ENCODE measurements at regions not wholly inside any gene's neighbourhood (a gene's known extent, or its start where the extent isn't known, plus 50 kb on each side); places are given as distances from the start of the nearest gene placed in this dataset.

DNA sequence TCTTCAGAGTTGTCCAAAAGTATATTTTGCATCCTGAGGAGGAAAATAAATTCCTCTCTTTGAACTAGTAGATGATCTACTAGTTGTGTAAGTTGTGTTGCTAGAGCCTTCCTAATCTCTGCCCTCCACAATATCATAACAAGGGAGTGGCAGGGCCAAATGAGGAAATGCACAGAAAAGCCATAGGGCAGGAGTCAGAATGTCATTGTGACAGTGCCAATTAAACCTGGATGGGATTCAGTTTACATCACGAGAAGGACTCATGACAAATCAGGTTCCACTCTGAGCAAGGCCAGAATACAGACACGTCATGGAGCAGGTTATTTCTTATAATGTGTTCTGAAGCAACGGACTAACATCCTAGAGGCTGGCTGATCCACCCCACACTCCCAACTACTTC is 483.2 kb downstream of the CNTN6 start:
- 90% methylated on average over 3 of the region's 3 CpGs for WGBS
- Histone ChIP-seq H3K4me1 (ENCODE audit: control insufficient read depth in 2 of 2, insufficient read depth in 2 of 2, low read length in 2 of 2) (no peaks in the 10 kb centered on the region), H3K36me3 (ENCODE audit: control insufficient read depth in 2 of 2, insufficient read depth in 2 of 2, low read length in 1 of 2) (no peaks in the 10 kb centered on the region), H3K27me3 (ENCODE audit: control insufficient read depth in 2 of 2, insufficient read depth in 1 of 2, low read length in 1 of 2) (no peaks in the 10 kb centered on the region), H3K4me3 (ENCODE audit: low read length in 2 of 2) (no peak overlapping the region), H3K27ac (ENCODE audit: low read depth in 1 of 2, low read length in 1 of 2) (no peak overlapping the region), H3K9me3 (ENCODE audit: control insufficient read depth in 2 of 2, insufficient read depth in 1 of 2, low read length in 1 of 2) (no peaks in the 10 kb centered on the region)
- no peak for DNase-seq (ENCODE audit: low read depth in 6 of 9, low spot score in 9 of 9)

DNA sequence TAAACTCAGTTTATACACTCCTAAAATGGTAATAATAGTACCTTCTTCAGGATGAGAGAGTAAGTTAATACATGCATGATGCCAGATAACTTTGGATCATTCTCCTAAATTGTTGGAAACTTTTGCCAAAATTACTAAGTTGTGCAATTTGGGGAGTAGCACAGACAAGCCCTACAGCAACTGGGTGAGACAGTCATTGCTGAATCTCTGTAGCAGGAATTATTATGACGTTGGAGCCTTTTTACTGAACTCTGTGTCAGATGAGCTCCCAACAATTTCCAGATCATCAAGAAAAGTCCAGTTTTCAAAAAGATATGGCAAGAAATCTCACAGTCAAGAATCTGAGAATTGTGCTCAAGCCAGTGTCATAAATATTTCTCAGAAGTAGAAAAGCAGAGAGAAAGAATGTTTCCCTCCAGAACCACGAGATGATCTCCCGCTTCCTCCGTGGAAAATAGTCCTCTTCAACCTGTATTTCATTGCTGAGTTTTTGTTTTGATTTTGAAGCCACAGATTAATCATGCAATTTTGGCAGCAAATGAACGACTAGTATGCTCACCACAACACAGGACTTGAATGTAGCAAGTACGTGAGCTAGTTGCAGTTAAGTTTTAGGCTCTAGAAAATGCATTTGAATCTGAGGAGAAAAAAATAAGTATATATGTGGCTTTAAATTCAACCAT is 485.4 kb downstream of the CNTN6 start:
- DNase-seq (ENCODE audit: low read depth in 6 of 9, low spot score in 9 of 9) = no peak
- peaks cover under 1 to 8% of the 10 kb centered on the region in 2 donors for H3K9me3 ChIP-seq (ENCODE audit: control insufficient read depth in 2 of 2, insufficient read depth in 1 of 2, low read length in 1 of 2)
- H3K27me3 ChIP-seq (ENCODE audit: control insufficient read depth in 2 of 2, insufficient read depth in 1 of 2, low read length in 1 of 2) = no peaks in the 10 kb centered on the region
- no peak overlapping the region for H3K27ac ChIP-seq (ENCODE audit: low read depth in 1 of 2, low read length in 1 of 2)
- WGBS = 84% methylated on average over 6 of the region's 6 CpGs
- H3K4me3 ChIP-seq (ENCODE audit: low read length in 2 of 2) = no peak overlapping the region
- H3K36me3 ChIP-seq (ENCODE audit: control insufficient read depth in 2 of 2, insufficient read depth in 2 of 2, low read length in 1 of 2) = no peaks in the 10 kb centered on the region
- H3K4me1 ChIP-seq (ENCODE audit: control insufficient read depth in 2 of 2, insufficient read depth in 2 of 2, low read length in 2 of 2) = no peaks in the 10 kb centered on the region

DNA sequence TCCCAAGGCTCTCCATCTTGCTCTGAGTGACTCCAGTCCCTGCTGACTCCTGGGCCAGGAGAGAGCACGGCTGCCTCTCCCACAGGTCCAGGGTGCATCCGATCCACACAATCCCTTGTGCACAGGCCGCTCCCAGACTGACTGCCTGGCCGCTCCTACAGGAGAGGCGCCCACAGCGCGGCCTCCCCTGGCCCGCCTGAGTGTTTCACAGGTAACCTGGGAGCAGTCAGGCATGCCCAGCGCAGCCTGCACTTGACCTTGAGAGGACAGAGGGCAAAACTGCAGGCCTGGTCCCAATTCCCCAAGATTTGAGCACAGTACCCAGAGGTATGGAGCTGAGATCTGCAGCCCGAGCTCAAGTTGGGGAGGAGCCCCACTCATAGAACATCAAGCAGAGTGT is 490.2 kb downstream of the CNTN6 start:
- DNase-seq (ENCODE audit: low read depth in 6 of 9, low spot score in 9 of 9) = no peak
- H3K9me3 ChIP-seq (ENCODE audit: control insufficient read depth in 2 of 2, insufficient read depth in 1 of 2, low read length in 1 of 2) = peaks cover 2 to 18% of the 10 kb centered on the region in 2 donors
- 96% methylated on average over 10 of the region's 10 CpGs for WGBS
- no peak overlapping the region for H3K4me3 ChIP-seq (ENCODE audit: low read length in 2 of 2)
- H3K27me3 ChIP-seq (ENCODE audit: control insufficient read depth in 2 of 2, insufficient read depth in 1 of 2, low read length in 1 of 2) = no peaks in the 10 kb centered on the region
- H3K4me1 ChIP-seq (ENCODE audit: control insufficient read depth in 2 of 2, insufficient read depth in 2 of 2, low read length in 2 of 2) = no peaks in the 10 kb centered on the region
- no peaks in the 10 kb centered on the region for H3K36me3 ChIP-seq (ENCODE audit: control insufficient read depth in 2 of 2, insufficient read depth in 2 of 2, low read length in 1 of 2)
- H3K27ac ChIP-seq (ENCODE audit: low read depth in 1 of 2, low read length in 1 of 2) = no peak overlapping the region

DNA sequence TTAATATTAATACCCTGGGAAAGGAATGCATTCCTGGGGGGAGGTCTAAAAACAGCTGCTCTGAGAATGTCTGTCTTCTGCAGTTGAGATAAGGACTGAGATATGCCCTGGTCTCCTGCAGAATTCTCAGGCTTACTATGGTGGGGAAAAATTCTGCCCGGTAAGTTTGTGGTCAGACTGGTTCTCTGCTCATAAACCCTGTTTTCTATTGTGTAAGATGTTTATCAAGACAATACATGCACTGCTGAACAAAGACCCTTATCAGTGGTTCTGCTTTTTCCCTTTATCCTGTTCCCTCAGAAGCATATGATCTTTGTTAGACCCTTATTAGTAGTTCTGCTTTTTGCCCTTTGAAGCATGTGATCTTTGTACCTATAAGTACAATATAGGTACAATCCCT is 494.6 kb downstream of the CNTN6 start:
- Histone ChIP-seq H3K4me3 (ENCODE audit: low read length in 2 of 2) (no peak overlapping the region), H3K9me3 (ENCODE audit: control insufficient read depth in 2 of 2, insufficient read depth in 1 of 2, low read length in 1 of 2) (peaks cover 2 to 18% of the 10 kb centered on the region in 2 donors), H3K36me3 (ENCODE audit: control insufficient read depth in 2 of 2, insufficient read depth in 2 of 2, low read length in 1 of 2) (no peaks in the 10 kb centered on the region), H3K27ac (ENCODE audit: low read depth in 1 of 2, low read length in 1 of 2) (no peak overlapping the region), H3K4me1 (ENCODE audit: control insufficient read depth in 2 of 2, insufficient read depth in 2 of 2, low read length in 2 of 2) (no peaks in the 10 kb centered on the region), H3K27me3 (ENCODE audit: control insufficient read depth in 2 of 2, insufficient read depth in 1 of 2, low read length in 1 of 2) (no peaks in the 10 kb centered on the region)
- DNase-seq (ENCODE audit: low read depth in 6 of 9, low spot score in 9 of 9) = no peak
- 6% methylated on average over 1 of the region's 1 CpG for WGBS

DNA sequence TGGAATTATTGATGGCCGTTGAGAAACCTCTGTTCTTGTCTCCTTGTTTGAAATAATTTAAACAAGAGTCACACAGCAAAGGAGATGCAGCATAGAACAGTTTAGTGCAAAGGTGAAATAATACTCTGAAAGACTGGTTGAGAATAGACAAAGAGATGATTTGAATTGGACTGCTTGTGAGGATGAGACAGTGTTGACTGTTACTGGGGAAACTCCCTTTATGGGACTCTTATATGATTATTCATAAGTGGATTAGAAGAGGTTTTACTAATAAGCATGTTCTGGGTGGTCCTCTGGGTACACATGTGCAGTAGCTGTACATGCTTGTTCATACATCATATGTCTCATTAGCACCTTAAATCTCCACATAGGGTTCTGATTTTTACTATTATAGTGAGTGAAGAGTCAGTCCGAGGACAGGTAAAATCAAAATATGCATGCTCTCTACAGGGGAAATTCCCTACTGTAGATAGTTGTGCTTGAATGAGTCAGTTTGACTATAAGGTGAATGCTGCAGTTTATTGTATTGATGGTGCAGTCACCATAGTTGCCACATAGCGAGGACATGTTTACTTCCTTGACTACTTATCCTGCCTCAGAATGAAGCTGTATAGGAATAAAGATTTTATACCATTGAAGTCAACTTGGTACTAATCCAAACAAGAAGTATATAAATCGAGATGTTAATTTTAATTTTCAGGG is 498.7 kb downstream of the CNTN6 start:
- 68% methylated on average over 4 of the region's 4 CpGs for WGBS
- Histone ChIP-seq H3K4me3 (ENCODE audit: low read length in 2 of 2) (no peak overlapping the region), H3K27ac (ENCODE audit: low read depth in 1 of 2, low read length in 1 of 2) (no peak overlapping the region), H3K36me3 (ENCODE audit: control insufficient read depth in 2 of 2, insufficient read depth in 2 of 2, low read length in 1 of 2) (no peaks in the 10 kb centered on the region), H3K9me3 (ENCODE audit: control insufficient read depth in 2 of 2, insufficient read depth in 1 of 2, low read length in 1 of 2) (no peaks in the 10 kb centered on the region), H3K27me3 (ENCODE audit: control insufficient read depth in 2 of 2, insufficient read depth in 1 of 2, low read length in 1 of 2) (no peaks in the 10 kb centered on the region), H3K4me1 (ENCODE audit: control insufficient read depth in 2 of 2, insufficient read depth in 2 of 2, low read length in 2 of 2) (no peaks in the 10 kb centered on the region)
- DNase-seq (ENCODE audit: low read depth in 6 of 9, low spot score in 9 of 9) = no peak

DNA sequence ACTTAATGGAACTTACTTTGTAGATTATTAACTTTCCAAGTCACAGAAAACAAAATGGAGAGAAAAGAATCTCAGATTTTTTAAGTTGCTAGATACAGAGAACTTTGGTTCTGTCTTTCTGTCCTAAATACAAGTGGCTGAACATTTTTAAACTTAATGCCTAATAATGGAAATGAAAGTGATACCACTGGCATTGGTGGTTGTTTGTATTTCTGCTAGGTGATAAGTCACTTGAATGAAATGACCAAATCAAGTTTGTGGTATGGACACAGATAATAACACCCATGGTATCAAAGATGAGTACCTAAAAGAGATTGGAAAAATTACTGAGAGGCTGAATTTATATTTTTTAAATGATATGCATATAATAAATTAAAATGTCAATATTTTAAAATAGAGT is 502.1 kb downstream of the CNTN6 start:
- no peaks in the 10 kb centered on the region for H3K4me1 ChIP-seq (ENCODE audit: control insufficient read depth in 2 of 2, insufficient read depth in 2 of 2, low read length in 2 of 2)
- H3K9me3 ChIP-seq (ENCODE audit: control insufficient read depth in 2 of 2, insufficient read depth in 1 of 2, low read length in 1 of 2) = peaks cover 0 to 1% of the 10 kb centered on the region in 2 donors
- DNase-seq (ENCODE audit: low read depth in 6 of 9, low spot score in 9 of 9) = no peak
- no peaks in the 10 kb centered on the region for H3K27me3 ChIP-seq (ENCODE audit: control insufficient read depth in 2 of 2, insufficient read depth in 1 of 2, low read length in 1 of 2)
- no peak overlapping the region for H3K4me3 ChIP-seq (ENCODE audit: low read length in 2 of 2)
- no peak overlapping the region for H3K27ac ChIP-seq (ENCODE audit: low read depth in 1 of 2, low read length in 1 of 2)
- no peaks in the 10 kb centered on the region for H3K36me3 ChIP-seq (ENCODE audit: control insufficient read depth in 2 of 2, insufficient read depth in 2 of 2, low read length in 1 of 2)

DNA sequence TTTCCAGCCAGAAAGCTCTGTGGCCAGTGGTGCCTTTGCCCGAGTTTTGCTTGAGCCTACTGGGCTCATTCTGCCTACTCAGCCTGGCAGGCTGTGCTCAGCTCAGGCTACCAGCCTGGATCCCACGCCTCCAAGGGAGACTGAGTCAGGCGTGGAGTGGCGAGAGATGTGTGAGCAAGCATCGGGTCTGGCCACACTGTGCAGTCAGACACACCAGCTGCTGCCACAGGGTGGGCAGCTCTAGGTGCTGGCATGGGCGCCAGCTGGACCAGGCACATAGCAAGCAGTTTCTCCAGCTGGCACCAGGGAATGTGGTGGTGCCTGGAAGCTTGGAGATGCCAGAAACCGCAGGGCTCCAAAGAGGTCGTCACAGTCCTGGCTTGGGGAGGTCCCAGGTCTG is 498.5 kb upstream of the CNTN4 start:
- H3K36me3 ChIP-seq (ENCODE audit: control insufficient read depth in 2 of 2, insufficient read depth in 2 of 2, low read length in 1 of 2) = no peaks in the 10 kb centered on the region
- H3K27ac ChIP-seq (ENCODE audit: low read depth in 1 of 2, low read length in 1 of 2) = no peak overlapping the region
- DNase-seq (ENCODE audit: low read depth in 6 of 9, low spot score in 9 of 9) = no peak
- H3K9me3 ChIP-seq (ENCODE audit: control insufficient read depth in 2 of 2, insufficient read depth in 1 of 2, low read length in 1 of 2) = peaks cover 3 to 14% of the 10 kb centered on the region in 2 donors
- H3K4me1 ChIP-seq (ENCODE audit: control insufficient read depth in 2 of 2, insufficient read depth in 2 of 2, low read length in 2 of 2) = no peaks in the 10 kb centered on the region
- 96% methylated on average over 8 of the region's 8 CpGs for WGBS
- no peak overlapping the region for H3K4me3 ChIP-seq (ENCODE audit: low read length in 2 of 2)
- H3K27me3 ChIP-seq (ENCODE audit: control insufficient read depth in 2 of 2, insufficient read depth in 1 of 2, low read length in 1 of 2) = no peaks in the 10 kb centered on the region

DNA sequence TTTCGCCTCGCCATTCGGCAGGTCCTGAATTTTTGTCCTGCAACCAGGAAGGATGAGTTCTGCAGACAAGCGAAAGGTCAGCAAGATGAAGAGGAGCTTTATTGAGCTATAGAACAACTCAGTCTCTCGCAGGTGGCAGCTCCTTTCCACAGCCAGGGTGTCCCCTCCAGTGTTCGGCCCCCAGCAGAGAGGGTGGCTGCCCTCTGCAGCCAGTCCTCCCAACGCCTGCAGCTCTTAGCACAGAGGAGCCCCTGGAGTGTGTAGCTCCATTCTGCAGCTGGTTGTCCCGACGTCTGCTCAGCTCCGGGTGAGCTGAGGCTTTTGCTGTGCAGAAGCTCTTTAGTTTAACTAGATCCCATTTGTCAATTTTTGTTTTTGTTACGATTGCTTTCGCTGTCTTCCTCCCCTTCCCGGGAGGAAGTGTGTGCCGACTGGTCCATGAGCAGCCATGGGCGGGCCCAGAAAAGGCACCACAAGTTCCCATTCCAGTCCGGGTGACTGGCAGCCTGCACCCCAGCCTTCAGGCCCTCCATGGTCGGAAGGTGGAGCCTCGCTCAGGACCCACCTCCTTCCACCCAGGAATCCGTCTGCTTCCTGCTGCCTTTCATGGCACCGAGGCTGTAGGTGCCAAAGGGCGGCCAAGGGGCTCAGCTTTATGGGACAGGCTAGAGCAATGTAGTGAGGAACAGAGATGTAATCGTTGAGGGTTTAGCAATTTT is 497.8 kb upstream of the CNTN4 start:
- H3K27ac ChIP-seq (ENCODE audit: low read depth in 1 of 2, low read length in 1 of 2) = no peak overlapping the region
- peaks cover 3 to 14% of the 10 kb centered on the region in 2 donors for H3K9me3 ChIP-seq (ENCODE audit: control insufficient read depth in 2 of 2, insufficient read depth in 1 of 2, low read length in 1 of 2)
- DNase-seq (ENCODE audit: low read depth in 6 of 9, low spot score in 9 of 9) = no peak
- no peaks in the 10 kb centered on the region for H3K4me1 ChIP-seq (ENCODE audit: control insufficient read depth in 2 of 2, insufficient read depth in 2 of 2, low read length in 2 of 2)
- H3K27me3 ChIP-seq (ENCODE audit: control insufficient read depth in 2 of 2, insufficient read depth in 1 of 2, low read length in 1 of 2) = no peaks in the 10 kb centered on the region
- 95% methylated on average over 22 of the region's 22 CpGs for WGBS
- no peak overlapping the region for H3K4me3 ChIP-seq (ENCODE audit: low read length in 2 of 2)
- H3K36me3 ChIP-seq (ENCODE audit: control insufficient read depth in 2 of 2, insufficient read depth in 2 of 2, low read length in 1 of 2) = no peaks in the 10 kb centered on the region

DNA sequence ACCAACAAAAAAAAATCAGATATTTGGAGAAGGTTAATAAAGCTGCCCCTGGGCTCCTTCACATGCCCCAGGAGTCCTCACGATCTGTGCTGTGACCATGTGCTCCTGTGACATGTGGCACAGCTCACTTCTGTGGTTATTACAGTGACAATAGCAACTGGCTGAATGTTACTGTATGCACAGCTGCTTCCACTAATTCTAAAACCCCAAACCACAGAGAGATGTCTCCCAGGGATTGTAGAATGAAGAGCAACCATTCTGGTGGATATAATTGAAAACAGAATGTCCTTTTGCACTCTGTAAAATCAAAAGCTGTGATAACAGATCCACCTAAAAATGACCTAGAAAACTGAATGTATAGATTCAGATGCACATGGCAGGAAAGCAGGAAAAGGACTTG is 489.2 kb upstream of the CNTN4 start:
- no peaks in the 10 kb centered on the region for H3K36me3 ChIP-seq (ENCODE audit: control insufficient read depth in 2 of 2, insufficient read depth in 2 of 2, low read length in 1 of 2)
- no peak overlapping the region for H3K27ac ChIP-seq (ENCODE audit: low read depth in 1 of 2, low read length in 1 of 2)
- H3K4me3 ChIP-seq (ENCODE audit: low read length in 2 of 2) = no peak overlapping the region
- H3K9me3 ChIP-seq (ENCODE audit: control insufficient read depth in 2 of 2, insufficient read depth in 1 of 2, low read length in 1 of 2) = no peaks in the 10 kb centered on the region
- no peaks in the 10 kb centered on the region for H3K27me3 ChIP-seq (ENCODE audit: control insufficient read depth in 2 of 2, insufficient read depth in 1 of 2, low read length in 1 of 2)
- no peaks in the 10 kb centered on the region for H3K4me1 ChIP-seq (ENCODE audit: control insufficient read depth in 2 of 2, insufficient read depth in 2 of 2, low read length in 2 of 2)
- no peak for DNase-seq (ENCODE audit: low read depth in 6 of 9, low spot score in 9 of 9)
- WGBS = 70% methylated on average over 1 of the region's 1 CpG
